ENCODE measurements at regions not wholly inside any gene's neighbourhood (a gene's known extent, or its start where the extent isn't known, plus 50 kb on each side); places are given as distances from the start of the nearest gene placed in this dataset.

- TF ChIP-seq CTCF (conservative IDR thresholded peaks at IDR 0.05; ENCODE audit: low read length): no peak
- TF ChIP-seq EZH2phosphoT487 (IDR thresholded peaks at IDR 0.05; ENCODE audit: borderline replicate concordance, low read depth, low read length): no peak
Measured at GRCh38 chr10:106487726-106488125, 676.8 kb downstream of the SORCS1 start.
